Activated CD8-positive, alpha-beta memory T cell treated with anti-CD3 and anti-CD28 coated beads for 4 hours (primary cell): ENCODE measurements at regions not wholly inside any gene's neighbourhood (a gene's known extent, or its start where the extent isn't known, plus 50 kb on each side); places are given as distances from the start of the nearest gene placed in this dataset.

Experiments used
- DNase-seq, 2 donors: peaks; one replicate each; pipeline ENCODE4 v3.0.0-alpha.2; 2020; ENCODE audit warnings: low read depth in 2 of 2

GRCh38 chr5:17891881-17892280, 257.6 kb downstream of the TAF11L14 start:
- DNase-seq, result no peak

- DNase-seq, result no peak
Measured at GRCh38 chr5:17893026-17893635, 258.9 kb downstream of the TAF11L14 start.

- DNase-seq, result no peak
Measured at GRCh38 chr5:17895288-17896033, 261.2 kb downstream of the TAF11L14 start.

- DNase-seq, result no peak
Measured at GRCh38 chr5:17896605-17897004, 262.3 kb downstream of the TAF11L14 start.

DNA sequence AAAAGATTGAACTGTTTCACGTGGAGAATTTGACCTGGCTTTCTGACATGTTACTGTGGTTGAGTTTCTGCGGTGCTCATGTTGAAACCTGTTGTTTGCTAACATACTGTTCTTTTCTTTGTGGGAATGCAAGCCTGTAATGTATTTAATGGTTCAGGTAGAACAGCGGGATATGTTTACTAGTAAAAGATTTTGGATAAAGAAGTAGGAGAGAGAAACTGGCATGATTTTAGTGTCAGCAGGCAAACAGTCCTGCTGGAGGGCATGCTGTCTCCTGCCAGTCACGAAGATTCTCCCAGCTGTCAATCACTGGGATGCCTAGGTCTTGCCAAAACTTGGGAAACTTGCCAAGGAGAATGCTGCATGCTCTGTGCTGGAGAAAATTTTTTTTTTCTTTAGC, 263.5 kb downstream of the TAF11L14 start:
- DNase-seq, result no peak

DNA sequence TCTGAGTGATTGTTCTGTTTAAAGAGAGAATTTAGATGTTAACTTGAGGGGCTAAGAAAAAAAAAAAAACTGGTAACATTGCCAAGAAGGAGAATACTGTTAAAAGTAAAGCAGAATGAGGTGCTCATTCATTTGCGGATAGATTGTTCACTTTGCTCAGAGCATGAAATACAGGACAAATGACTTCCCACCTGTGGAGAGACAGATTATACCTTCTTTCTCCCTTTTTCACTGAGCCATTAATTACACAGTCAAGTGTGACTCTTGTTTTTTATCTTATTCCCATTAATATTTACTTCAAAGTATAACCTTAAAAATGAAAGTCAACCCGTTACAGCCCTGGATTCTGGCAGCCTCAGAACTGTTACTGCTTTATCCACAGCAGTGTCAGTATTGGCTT, 264.5 kb downstream of the TAF11L14 start:
- no peak for DNase-seq

- DNase-seq, result no peak
Measured at GRCh38 chr5:17907094-17907493, 272.8 kb downstream of the TAF11L14 start.

GRCh38 chr5:17910318-17910717, 276.1 kb downstream of the TAF11L14 start:
- DNase-seq, result no peak

- DNase-seq, result no peak
Measured at GRCh38 chr5:17912794-17913193, 278.5 kb downstream of the TAF11L14 start.

- DNase-seq, result no peak
Measured at GRCh38 chr5:17916446-17916845, 282.2 kb downstream of the TAF11L14 start.

GRCh38 chr5:17917465-17917864, 283.2 kb downstream of the TAF11L14 start:
- DNase-seq, result no peak

DNA sequence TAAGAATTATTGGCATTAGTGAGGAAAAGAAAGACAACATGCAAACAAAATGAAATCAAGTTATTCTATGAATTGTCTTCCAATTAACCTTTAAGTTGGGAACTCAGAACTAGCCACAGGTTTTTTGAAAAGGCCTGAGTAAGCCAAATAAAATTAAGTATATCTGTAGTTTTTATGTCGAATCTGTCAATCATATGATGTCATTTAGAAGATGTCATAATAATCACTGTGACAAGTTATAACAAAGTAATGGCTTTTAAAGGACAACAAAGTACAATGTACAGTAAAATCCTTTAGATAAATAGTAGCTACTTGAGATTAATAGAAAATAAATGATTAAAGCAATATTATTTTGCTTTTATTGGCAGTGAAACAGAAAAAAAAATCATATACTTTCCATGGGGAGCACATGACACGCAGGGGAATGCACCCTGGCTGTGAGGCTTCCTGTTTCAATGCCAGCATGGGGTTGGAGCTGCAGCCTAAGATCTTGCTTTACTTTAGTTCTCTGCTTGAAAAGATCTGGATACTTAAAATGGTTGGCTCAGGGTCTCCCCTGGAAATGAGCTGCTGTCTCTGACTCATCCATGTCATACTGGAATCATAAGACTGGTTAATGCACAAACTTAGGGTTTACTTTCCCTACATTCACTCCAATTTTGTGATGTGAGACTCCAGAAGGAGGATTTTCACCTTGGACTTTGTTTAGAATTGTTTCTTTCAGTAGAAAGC, 284.3 kb downstream of the TAF11L14 start:
- DNase-seq, result no peak

GRCh38 chr5:17925276-17925675, 291.0 kb downstream of the TAF11L14 start:
- DNase-seq, result no peak

DNA sequence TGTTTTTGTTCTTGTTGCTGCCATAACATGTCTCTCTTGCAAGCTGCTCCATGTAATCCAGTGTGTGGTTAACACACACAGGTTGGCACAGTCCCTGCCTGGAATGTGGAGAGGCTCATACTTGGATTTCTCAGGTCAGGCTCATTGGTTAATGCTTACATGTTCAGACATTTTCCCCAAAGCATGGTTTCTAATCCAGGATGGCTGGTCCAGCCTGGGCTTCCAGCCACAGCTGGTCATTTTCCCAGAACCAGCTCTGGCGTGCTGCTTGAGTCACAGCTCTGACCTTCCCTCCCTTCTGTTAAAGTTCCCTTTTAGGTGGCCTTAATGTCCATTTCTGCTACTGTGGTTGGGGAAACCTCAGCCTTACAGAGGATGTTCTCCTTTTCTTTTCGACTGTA, 294.3 kb downstream of the TAF11L14 start:
- no peak for DNase-seq

DNA sequence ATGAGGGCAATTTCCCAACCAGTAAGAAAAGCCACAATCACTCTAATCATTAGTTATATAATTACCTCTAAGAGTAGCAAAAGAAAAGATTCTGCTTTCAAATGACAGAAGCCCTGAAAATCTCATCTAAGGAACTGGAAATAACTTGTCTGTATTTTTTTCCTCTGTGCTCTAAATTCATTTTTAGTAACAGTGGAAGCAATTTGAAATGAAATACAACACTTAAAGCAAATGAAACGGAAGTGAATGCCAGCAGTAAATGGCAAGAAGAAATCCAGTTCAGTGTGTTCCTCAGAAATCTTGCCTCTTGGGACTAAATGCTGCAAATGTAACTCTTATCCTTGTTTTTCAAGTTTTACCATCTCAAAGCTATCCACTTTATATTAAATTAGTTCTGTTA, 294.9 kb downstream of the TAF11L14 start:
- no peak for DNase-seq

GRCh38 chr5:17930346-17930745, 296.1 kb downstream of the TAF11L14 start:
- no peak for DNase-seq

DNA sequence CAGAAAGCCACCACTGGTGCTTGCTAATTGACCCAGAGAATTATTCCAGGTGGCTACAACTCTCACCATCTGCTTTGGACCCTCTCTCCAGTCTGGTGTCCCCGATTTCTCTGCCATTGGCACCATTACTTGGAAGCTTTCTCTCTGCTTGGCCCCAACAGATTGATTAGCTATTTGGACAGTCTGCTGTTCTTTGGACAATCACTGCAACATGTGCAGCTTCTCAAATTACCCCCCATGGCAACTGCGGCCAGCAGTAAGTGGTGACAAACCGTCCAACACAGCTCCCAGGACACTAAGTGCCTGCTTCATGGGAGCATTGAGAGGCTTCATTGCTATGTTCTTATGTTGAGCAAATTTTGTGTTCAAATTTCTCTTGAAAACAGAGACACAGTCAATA, 309.8 kb downstream of the TAF11L14 start:
- DNase-seq, result no peak

DNA sequence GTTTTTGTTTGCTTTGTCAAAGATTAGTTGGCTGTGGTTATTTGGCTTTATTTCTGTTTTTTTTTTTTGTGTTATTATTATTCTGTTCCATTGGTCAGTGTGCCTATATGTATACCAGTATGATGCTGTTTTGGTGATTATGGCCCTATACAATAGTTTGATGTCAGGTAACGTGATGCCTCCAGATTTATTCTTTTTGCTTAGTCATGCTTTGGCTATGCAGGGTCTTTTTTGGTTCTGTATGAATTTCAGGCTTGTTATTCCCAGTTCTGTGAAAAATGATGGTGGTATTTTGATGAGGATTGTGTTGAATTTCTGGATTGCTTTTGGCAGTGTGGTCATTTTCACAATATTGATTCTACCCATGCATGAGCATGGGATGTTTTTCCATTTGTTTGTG, 312.8 kb downstream of the TAF11L14 start:
- no peak for DNase-seq

- DNase-seq, result no peak
Measured at GRCh38 chr5:17951392-17952169, 317.3 kb downstream of the TAF11L14 start.

DNA sequence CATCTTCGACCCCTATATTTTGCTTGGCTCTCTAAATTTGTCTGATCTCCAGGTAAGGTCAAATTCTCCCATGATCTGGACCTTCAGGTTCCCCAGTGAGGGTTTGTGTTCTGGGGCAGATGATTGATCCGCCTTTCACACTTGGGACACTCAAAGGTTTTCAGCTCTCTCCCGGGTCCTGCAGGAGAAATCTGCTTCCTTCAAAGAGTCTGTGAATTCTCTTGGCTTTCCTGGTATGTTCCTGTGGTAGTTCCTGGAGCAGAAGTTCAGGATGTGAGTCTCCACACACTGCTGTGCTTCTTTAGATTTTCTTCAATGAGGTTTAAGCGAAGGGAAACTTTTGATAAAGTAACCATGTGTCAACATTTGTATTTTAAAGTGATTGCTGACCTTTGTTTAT, 318.0 kb downstream of the TAF11L14 start:
- DNase-seq, result no peak

DNA sequence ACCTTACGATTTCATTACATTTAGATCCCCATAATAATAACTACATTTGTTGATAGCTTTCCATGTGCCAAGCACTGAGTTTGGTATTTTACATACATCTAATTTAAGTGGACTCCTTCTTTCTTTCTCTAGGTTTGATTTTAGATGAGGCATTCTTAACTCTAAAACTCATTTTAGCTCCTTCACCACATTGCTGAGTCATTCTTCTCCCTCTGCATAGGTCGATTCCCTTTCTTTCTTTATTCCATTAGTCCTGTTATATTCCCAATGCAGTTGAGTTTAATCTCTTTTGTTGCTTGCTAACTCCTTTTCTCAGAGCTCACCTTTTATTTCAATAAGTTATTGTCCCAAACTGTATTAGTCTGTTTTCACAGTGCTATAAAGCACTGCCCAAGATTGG, 329.8 kb downstream of the TAF11L14 start:
- DNase-seq, result no peak
